IPS DF 6.9 (cell line): ENCODE measurements at regions not wholly inside any gene's neighbourhood (a gene's known extent, or its start where the extent isn't known, plus 50 kb on each side); places are given as distances from the start of the nearest gene placed in this dataset.
"Not testable (repeated sequence)": the region's sequence is repeated elsewhere in the genome, so short reads cannot be mapped to it uniquely, and the experiment has no call there.

Source experiments
- DNase-seq: peaks from one replicate; pipeline ENCODE4 v3.0.0-alpha.2; 2013; ENCODE audit warnings: low read depth, low spot score
- H3K27ac ChIP-seq: one replicate; pipeline ENCODE4 v1.5.1; 2013; ENCODE audit warnings: low read length, control low read depth
- H3K27me3 ChIP-seq: 2 replicates; pipeline ENCODE4 v1.6.1; 2013; ENCODE audit warnings: mild to moderate bottlenecking, low read length; ENCODE audit not compliant: control insufficient read depth, insufficient read depth
- H3K36me3 ChIP-seq: 2 replicates; pipeline ENCODE4 v1.6.1; 2013; ENCODE audit warnings: low read length; ENCODE audit not compliant: control insufficient read depth, insufficient read depth
- H3K4me1 ChIP-seq: 2 replicates; pipeline ENCODE4 v1.6.1; 2013; ENCODE audit warnings: low read length; ENCODE audit not compliant: control insufficient read depth, insufficient read depth
- H3K4me3 ChIP-seq: 2 replicates; pipeline ENCODE4 v1.5.1; 2013; ENCODE audit warnings: mild to moderate bottlenecking, low read length
- H3K9me3 ChIP-seq: 2 replicates; pipeline ENCODE4 v1.6.1; 2013; ENCODE audit warnings: low read length, inconsistent platforms; ENCODE audit not compliant: control insufficient read depth, insufficient read depth
- WGBS: extraction: QIAGEN DNeasy Blood & Tissue Kit; methylation state at CpG from one replicate; pipeline ENCODE4 v1.1.7; 2013; ENCODE audit warnings: mixed read lengths, missing lambda C conversion rate; ENCODE audit not compliant: insufficient read length, insufficient coverage; 5-methylcytosine and 5-hydroxymethylcytosine counted together

DNA sequence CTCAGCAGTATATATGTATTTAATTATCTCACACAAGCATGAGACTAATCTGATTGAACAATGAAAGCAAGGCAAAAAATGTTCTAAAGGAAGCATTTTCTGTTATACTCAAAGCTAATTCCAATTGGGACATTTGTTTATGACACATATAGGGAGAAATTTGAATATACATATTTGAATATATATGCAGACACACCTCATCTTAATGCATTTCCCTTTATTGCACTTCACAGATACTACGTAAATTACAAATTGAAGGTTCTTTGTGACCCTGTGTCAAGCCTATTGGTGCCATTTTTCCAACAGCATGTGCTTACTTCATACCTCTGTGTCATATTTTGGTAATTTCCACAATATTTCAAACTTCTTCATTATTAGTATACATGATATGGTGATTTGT is 132.1 kb upstream of the STEAP1 start:
- Histone ChIP-seq H3K4me1 (no peaks in the 10 kb centered on the region), H3K27ac (no peak overlapping the region), H3K9me3 (no peaks in the 10 kb centered on the region), H3K4me3 (no peak overlapping the region), H3K27me3 (no peaks in the 10 kb centered on the region), H3K36me3 (no peaks in the 10 kb centered on the region)
- WGBS: no CpG with 5 or more reads among the region's 1 CpG
- DNase-seq: no peak

GRCh38 chr7:90025771-90026170 is 128.5 kb upstream of the STEAP1 start:
- DNase-seq: no peak
- Histone ChIP-seq H3K36me3 (no peaks in the 10 kb centered on the region), H3K27me3 (no peaks in the 10 kb centered on the region), H3K4me1 (no peaks in the 10 kb centered on the region), H3K9me3 (no peaks in the 10 kb centered on the region), H3K4me3 (no peak overlapping the region), H3K27ac (no peak overlapping the region)
- WGBS: no CpG with 5 or more reads among the region's 1 CpG

GRCh38 chr7:90033850-90034249 is 120.4 kb upstream of the STEAP1 start:
- no CpG with 5 or more reads among the region's 4 CpGs for WGBS
- no peaks in the 10 kb centered on the region for H3K9me3 ChIP-seq
- no peak overlapping the region for H3K4me3 ChIP-seq
- H3K27me3 ChIP-seq: no peaks in the 10 kb centered on the region
- no peak overlapping the region for H3K27ac ChIP-seq
- H3K36me3 ChIP-seq: no peaks in the 10 kb centered on the region
- no peaks in the 10 kb centered on the region for H3K4me1 ChIP-seq
- DNase-seq: no peak

- WGBS: 100% methylated on average over 2 of the region's 3 CpGs
- H3K4me1 ChIP-seq: peaks cover 2% of the 10 kb centered on the region
- DNase-seq: no peak
These were observed 101.2 kb upstream of the STEAP1 start for GRCh38 chr7:90053094-90053493.

DNA sequence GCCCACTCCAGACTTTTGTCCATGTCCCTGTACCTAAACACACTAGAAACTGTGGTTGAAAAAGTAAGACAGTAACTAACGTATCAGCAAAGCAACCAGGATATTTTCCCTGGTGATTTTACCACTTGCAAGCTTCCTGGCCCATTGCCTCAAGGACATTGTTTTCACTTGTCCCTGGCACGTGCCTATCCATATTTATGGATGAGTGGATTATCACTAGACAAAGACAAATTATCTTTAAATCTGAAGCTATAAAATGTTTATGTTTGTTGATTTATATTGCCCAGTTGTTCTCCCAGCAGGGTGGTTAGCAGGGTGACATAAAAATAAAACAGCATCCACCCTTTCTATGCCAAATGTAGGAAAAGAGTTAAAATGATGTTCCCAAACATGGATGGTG is 93.2 kb upstream of the STEAP1 start:
- WGBS: no CpG with 5 or more reads among the region's 2 CpGs
- Histone ChIP-seq H3K4me3 (no peak overlapping the region), H3K36me3 (no peaks in the 10 kb centered on the region), H3K4me1 (no peaks in the 10 kb centered on the region), H3K27ac (no peak overlapping the region), H3K9me3 (no peaks in the 10 kb centered on the region), H3K27me3 (no peaks in the 10 kb centered on the region)
- DNase-seq: no peak

More at GRCh38 chr7:90053094-90053493, 101.2 kb upstream of the STEAP1 start:
- Histone ChIP-seq H3K4me3 (no peak overlapping the region), H3K27me3 (no peaks in the 10 kb centered on the region), H3K36me3 (no peaks in the 10 kb centered on the region), H3K27ac (no peak overlapping the region), H3K9me3 (no peaks in the 10 kb centered on the region)

- Histone ChIP-seq H3K27me3 (no peaks in the 10 kb centered on the region), H3K36me3 (no peaks in the 10 kb centered on the region), H3K27ac (no peak overlapping the region), H3K4me1 (no peaks in the 10 kb centered on the region), H3K9me3 (no peaks in the 10 kb centered on the region), H3K4me3 (no peak overlapping the region)
- DNase-seq: no peak
- WGBS: no CpG with 5 or more reads among the region's 2 CpGs
These were observed 89.9 kb upstream of the STEAP1 start for GRCh38 chr7:90064370-90064769.

GRCh38 chr7:90067171-90067570 is 87.1 kb upstream of the STEAP1 start:
- Histone ChIP-seq H3K9me3 (no peaks in the 10 kb centered on the region), H3K27ac (no peak overlapping the region), H3K36me3 (no peaks in the 10 kb centered on the region), H3K27me3 (no peaks in the 10 kb centered on the region), H3K4me1 (no peaks in the 10 kb centered on the region), H3K4me3 (no peak overlapping the region)
- no CpG with 5 or more reads among the region's 5 CpGs for WGBS
- DNase-seq: no peak

DNA sequence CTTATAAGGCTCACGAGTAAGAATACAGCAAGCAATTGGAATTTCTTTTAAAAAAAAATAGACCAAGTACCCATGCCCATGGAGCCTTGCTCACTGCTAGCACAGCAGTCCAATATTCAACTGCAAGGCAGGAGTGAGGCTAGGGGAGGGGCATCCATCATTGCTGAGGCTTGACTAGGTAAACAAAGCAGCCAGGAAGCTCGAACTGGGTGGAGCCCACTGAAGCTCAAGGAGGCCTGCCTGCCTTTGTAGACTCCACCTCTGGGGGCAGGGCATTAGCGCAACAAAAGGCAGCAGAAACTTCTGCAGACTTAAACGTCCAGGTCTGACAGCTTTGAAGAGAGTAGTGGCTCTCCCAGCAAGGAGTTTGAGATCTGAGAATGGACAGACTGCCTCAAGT is 84.0 kb upstream of the STEAP1 start:
- not testable (repeated sequence) for DNase-seq, H3K27ac ChIP-seq, H3K9me3 ChIP-seq, H3K36me3 ChIP-seq, H3K4me3 ChIP-seq, H3K27me3 ChIP-seq, H3K4me1 ChIP-seq
- no CpG with 5 or more reads among the region's 4 CpGs for WGBS

- Histone ChIP-seq H3K27ac (no peak overlapping the region), H3K4me1 (no peaks in the 10 kb centered on the region), H3K36me3 (no peaks in the 10 kb centered on the region), H3K9me3 (no peaks in the 10 kb centered on the region), H3K27me3 (no peaks in the 10 kb centered on the region), H3K4me3 (no peak overlapping the region)
- WGBS: no CpG with 5 or more reads among the region's 3 CpGs
- DNase-seq: no peak
These were observed 75.3 kb upstream of the STEAP1 start for GRCh38 chr7:90078921-90079320.

GRCh38 chr7:90081621-90082020 is 72.6 kb upstream of the STEAP1 start:
- Histone ChIP-seq H3K27me3 (no peaks in the 10 kb centered on the region), H3K4me3 (no peak overlapping the region), H3K4me1 (no peaks in the 10 kb centered on the region), H3K9me3 (no peaks in the 10 kb centered on the region), H3K36me3 (no peaks in the 10 kb centered on the region), H3K27ac (no peak overlapping the region)
- DNase-seq: no peak
- no CpG with 5 or more reads among the region's 3 CpGs for whole genome bisulfite sequencing

DNA sequence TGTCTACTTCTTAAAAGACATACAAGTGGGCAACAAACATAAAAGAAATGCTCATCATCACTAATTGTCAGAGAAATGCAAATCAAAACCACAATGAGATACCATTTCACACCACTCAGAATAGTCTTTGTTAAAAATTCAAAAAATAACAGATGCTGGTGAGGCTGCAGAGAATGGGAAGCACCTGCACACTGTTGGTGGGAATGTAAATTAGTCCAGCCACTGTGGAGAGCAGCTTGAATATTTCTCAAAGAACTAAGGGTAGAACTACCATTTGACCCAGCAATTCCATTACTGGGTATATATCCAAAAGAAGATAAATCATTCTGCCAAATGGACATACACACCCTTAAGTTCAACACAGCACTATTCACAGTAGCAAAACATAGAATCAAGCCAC is 61.8 kb upstream of the STEAP1 start:
- Histone ChIP-seq H3K27ac (no peak overlapping the region), H3K27me3 (no peaks in the 10 kb centered on the region), H3K4me3 (no peak overlapping the region), H3K4me1 (no peaks in the 10 kb centered on the region), H3K36me3 (no peaks in the 10 kb centered on the region), H3K9me3 (no peaks in the 10 kb centered on the region)
- DNase-seq: no peak
